ENCODE measurements at regions not wholly inside any gene's neighbourhood (a gene's known extent, or its start where the extent isn't known, plus 50 kb on each side); places are given as distances from the start of the nearest gene placed in this dataset.

DNA sequence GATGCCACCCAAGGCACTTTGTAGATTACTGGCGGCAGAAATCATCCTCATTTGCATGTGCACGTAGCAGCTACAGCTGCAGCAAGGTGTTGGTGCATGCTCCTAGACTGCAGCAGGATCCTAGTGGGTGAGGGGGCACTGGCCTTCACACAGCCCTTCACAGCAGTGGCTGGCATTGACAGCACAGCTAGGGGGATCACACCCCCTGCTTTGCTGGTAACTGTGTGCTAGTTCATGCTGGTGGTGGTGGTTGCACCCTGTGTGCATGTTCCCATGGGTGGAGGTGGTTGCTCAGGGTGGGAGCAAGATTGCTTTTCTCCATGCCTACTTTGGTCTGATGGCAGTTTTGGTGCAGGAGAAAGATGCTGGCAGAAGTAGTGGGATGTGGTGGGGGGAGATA lies 1695.1 kb upstream of the CDH6 start:
- H3K4me3 ChIP-seq: no peak overlapping the region
- in situ Hi-C loops (cut with MboI; ENCODE audit: low pct_ligation_motif_present in 1 of 4, low pct_unique_long_range_greater_than_20kb in 1 of 4, low sequenced_read_pairs in 3 of 4) (no loop called here), intact Hi-C loops (cut with DNase I; ENCODE audit: low total_unique reads) (no loop called here)
- no peaks in the 10 kb centered on the region for H3K27me3 ChIP-seq
- WGBS, 2 donors (ENCODE audit: low coverage in 1 of 2): 82% methylated on average over 2 of the region's 2 CpGs; no CpG with 5 or more reads in 1 of the 2 donors
- H3K27ac ChIP-seq: no peak overlapping the region
- TF ChIP-seq, protein P1, sequence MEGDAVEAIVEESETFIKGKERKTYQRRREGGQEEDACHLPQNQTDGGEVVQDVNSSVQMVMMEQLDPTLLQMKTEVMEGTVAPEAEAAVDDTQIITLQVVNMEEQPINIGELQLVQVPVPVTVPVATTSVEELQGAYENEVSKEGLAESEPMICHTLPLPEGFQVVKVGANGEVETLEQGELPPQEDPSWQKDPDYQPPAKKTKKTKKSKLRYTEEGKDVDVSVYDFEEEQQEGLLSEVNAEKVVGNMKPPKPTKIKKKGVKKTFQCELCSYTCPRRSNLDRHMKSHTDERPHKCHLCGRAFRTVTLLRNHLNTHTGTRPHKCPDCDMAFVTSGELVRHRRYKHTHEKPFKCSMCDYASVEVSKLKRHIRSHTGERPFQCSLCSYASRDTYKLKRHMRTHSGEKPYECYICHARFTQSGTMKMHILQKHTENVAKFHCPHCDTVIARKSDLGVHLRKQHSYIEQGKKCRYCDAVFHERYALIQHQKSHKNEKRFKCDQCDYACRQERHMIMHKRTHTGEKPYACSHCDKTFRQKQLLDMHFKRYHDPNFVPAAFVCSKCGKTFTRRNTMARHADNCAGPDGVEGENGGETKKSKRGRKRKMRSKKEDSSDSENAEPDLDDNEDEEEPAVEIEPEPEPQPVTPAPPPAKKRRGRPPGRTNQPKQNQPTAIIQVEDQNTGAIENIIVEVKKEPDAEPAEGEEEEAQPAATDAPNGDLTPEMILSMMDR (IDR thresholded peaks at IDR 0.05): no peak
- TF ChIP-seq EP300 (IDR thresholded peaks at IDR 0.05; ENCODE audit: low read depth): no peak
- no peak for TF ChIP-seq POLR2AphosphoS5 (IDR thresholded peaks at IDR 0.05)
- H3K4me1 ChIP-seq: no peaks in the 10 kb centered on the region
- no peak for DNase-seq
- H3K36me3 ChIP-seq: no peaks in the 10 kb centered on the region
- H3K9me3 ChIP-seq: peaks cover 6 to 11% of the 10 kb centered on the region in 2 donors

DNA sequence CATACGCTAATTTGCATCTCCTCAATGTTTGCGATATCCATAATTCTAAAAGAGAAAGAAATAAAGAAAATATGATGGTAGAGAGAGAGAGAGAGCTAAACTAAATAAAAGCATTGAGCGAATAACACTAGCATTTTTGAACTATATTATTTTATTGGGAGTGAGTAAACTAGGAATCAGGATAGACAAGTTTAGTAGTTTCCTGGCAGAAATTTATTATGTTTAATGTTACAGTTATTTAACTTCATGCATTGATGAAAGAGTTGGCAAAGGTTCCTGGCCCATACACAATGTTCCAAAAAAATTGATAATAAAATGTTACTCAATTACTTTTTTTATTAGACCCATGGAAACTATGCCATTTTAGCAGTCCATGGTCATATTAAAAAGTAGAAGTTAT lies 1708.2 kb upstream of the CDH6 start:
- no peaks in the 10 kb centered on the region for H3K4me1 ChIP-seq
- in situ Hi-C loops (cut with MboI; ENCODE audit: low pct_ligation_motif_present in 1 of 4, low pct_unique_long_range_greater_than_20kb in 1 of 4, low sequenced_read_pairs in 3 of 4): no loop called here
- intact Hi-C loops (cut with DNase I; ENCODE audit: low total_unique reads): no loop called here
- no peak overlapping the region for H3K27ac ChIP-seq
- 88 to 93% methylated on average over 3 of the region's 3 CpGs for WGBS, 2 donors (ENCODE audit: low coverage in 1 of 2)
- TF ChIP-seq POLR2A (IDR thresholded peaks at IDR 0.05): no peak
- no peak for TF ChIP-seq EP300 (IDR thresholded peaks at IDR 0.05; ENCODE audit: low read depth)
- TF ChIP-seq, protein P1 (IDR thresholded peaks at IDR 0.05): no peak
- no peak for TF ChIP-seq POLR2AphosphoS5 (IDR thresholded peaks at IDR 0.05)
- peaks cover 0 to 5% of the 10 kb centered on the region in 2 donors for H3K9me3 ChIP-seq
- no peaks in the 10 kb centered on the region for H3K27me3 ChIP-seq
- DNase-seq: no peak
- no peaks in the 10 kb centered on the region for H3K36me3 ChIP-seq
- H3K4me3 ChIP-seq: no peak overlapping the region

DNA sequence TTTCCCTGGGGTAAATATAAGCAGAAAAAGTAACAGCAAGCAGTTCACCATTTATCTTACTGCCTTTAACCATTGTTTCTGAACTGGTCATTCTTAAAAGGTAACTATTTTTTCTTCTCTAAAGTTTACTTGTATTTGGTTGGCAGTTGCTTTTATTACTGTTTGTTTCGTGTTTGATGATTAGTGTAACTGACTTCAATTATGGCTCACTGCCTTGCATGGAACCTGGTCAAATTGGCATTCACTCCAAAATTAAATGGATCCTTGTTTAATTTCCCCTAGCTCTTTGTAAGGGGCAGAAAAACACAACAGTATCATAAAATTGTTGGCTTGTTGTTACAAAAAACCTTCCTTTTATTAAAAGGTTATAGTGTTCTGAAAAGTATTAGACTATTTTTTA lies 1723.9 kb upstream of the CDH6 start:
- H3K36me3 ChIP-seq: no peaks in the 10 kb centered on the region
- DNase-seq: no peak

DNA sequence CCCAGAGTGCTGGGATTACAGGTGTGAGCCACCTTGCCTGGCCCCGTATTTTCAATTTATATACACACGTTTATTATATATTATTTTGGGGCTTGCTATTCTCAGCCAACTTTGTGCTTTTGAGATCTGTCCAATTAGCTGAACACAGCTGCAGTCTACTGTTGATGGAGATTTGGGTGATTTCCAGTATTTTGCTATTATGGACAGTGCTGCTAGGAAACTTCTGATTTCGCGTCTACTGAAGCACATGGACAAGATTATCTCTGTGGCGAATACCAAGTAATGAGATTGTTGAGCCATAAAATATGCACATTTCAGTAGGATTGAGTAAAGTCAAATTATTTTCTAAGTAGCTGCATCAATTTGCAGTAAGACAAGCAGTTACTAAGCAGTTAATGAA lies 1731.2 kb upstream of the CDH6 start:
- TF ChIP-seq, protein P1 (IDR thresholded peaks at IDR 0.05): no peak
- H3K36me3 ChIP-seq: no peaks in the 10 kb centered on the region
- no peak overlapping the region for H3K4me3 ChIP-seq
- no peaks in the 10 kb centered on the region for H3K4me1 ChIP-seq
- no peak for DNase-seq
- no peak overlapping the region for H3K27ac ChIP-seq
- WGBS, 2 donors (ENCODE audit: low coverage in 1 of 2): 63 to 82% methylated on average over 5 of the region's 5 CpGs
- intact Hi-C loops (cut with DNase I; ENCODE audit: low total_unique reads) (no loop called here), in situ Hi-C loops (cut with MboI; ENCODE audit: low pct_ligation_motif_present in 1 of 4, low pct_unique_long_range_greater_than_20kb in 1 of 4, low sequenced_read_pairs in 3 of 4) (no loop called here)
- no peaks in the 10 kb centered on the region for H3K27me3 ChIP-seq
- no peaks in the 10 kb centered on the region for H3K9me3 ChIP-seq

More for the DNA sequence above, 1723.9 kb upstream of the CDH6 start:
- Histone ChIP-seq H3K4me1 (no peaks in the 10 kb centered on the region), H3K27ac (no peak overlapping the region), H3K4me3 (no peak overlapping the region), H3K9me3 (no peaks in the 10 kb centered on the region), H3K27me3 (no peaks in the 10 kb centered on the region)
- intact Hi-C loops (cut with DNase I; ENCODE audit: low total_unique reads): no loop called here
- in situ Hi-C loops (cut with MboI; ENCODE audit: low pct_ligation_motif_present in 1 of 4, low pct_unique_long_range_greater_than_20kb in 1 of 4, low sequenced_read_pairs in 3 of 4): no loop called here
- TF ChIP-seq POLR2AphosphoS5 (IDR thresholded peaks at IDR 0.05): no peak
- no peak for TF ChIP-seq EP300 (IDR thresholded peaks at IDR 0.05; ENCODE audit: low read depth)
- TF ChIP-seq, protein P1 (IDR thresholded peaks at IDR 0.05): no peak
- no peak for TF ChIP-seq POLR2A (IDR thresholded peaks at IDR 0.05)
- WGBS, 2 donors (ENCODE audit: low coverage in 1 of 2): 17 to 32% methylated on average over 1 of the region's 1 CpG
